Non-pigmented ciliary epithelial cell (primary cell): ENCODE measurements at regions not wholly inside any gene's neighbourhood (a gene's known extent, or its start where the extent isn't known, plus 50 kb on each side); places are given as distances from the start of the nearest gene placed in this dataset.
A peak's percentile ranks its signal among the peaks of the same experiment; 100 is the strongest.
"Not testable (repeated sequence)": the region's sequence is repeated elsewhere in the genome, so short reads cannot be mapped to it uniquely, and the experiment has no call there.

ENCODE experiments used
- DNase-seq: peaks from one replicate; pipeline ENCODE4 v3.0.0-alpha.2; 2010; ENCODE audit warnings: low read depth

GRCh38 chr3:168976969-168977368 is 686.5 kb downstream of the MECOM start:
- no peak for DNase-seq

GRCh38 chr3:168975576-168975975 is 687.9 kb downstream of the MECOM start:
- no peak for DNase-seq

GRCh38 chr3:168974617-168975403 is 688.7 kb downstream of the MECOM start:
- no peak for DNase-seq

- no peak for DNase-seq
These were observed 689.6 kb downstream of the MECOM start for GRCh38 chr3:168973897-168974296.

GRCh38 chr3:168973206-168973605 is 690.3 kb downstream of the MECOM start:
- DNase-seq = no peak

GRCh38 chr3:168968609-168969008 is 694.9 kb downstream of the MECOM start:
- DNase-seq = no peak

GRCh38 chr3:168964736-168965135 is 698.8 kb downstream of the MECOM start:
- no peak for DNase-seq

GRCh38 chr3:168961271-168961670 is 702.2 kb downstream of the MECOM start:
- DNase-seq = no peak

- no peak for DNase-seq
These were observed 703.8 kb downstream of the MECOM start for GRCh38 chr3:168959731-168960130.

- no peak for DNase-seq
These were observed 705.0 kb downstream of the MECOM start for GRCh38 chr3:168958466-168958865.

GRCh38 chr3:168956076-168956475 is 707.4 kb downstream of the MECOM start:
- DNase-seq = no peak

GRCh38 chr3:168952551-168952950 is 711.0 kb downstream of the MECOM start:
- no peak for DNase-seq

- DNase-seq = no peak
These were observed 711.6 kb downstream of the MECOM start for GRCh38 chr3:168951884-168952283.

GRCh38 chr3:168951368-168951767 is 712.1 kb downstream of the MECOM start:
- no peak for DNase-seq

GRCh38 chr3:168950622-168951021 is 712.9 kb downstream of the MECOM start:
- no peak for DNase-seq

GRCh38 chr3:168939651-168940238 is 723.8 kb downstream of the MECOM start:
- DNase-seq = no peak

- DNase-seq = peak; percentile 31
These were observed 729.9 kb downstream of the MECOM start for GRCh38 chr3:168933614-168934013.

GRCh38 chr3:168929997-168930396 is 733.5 kb downstream of the MECOM start:
- not testable (repeated sequence) for DNase-seq

- no peak for DNase-seq
These were observed 737.1 kb downstream of the MECOM start for GRCh38 chr3:168926426-168926825.

GRCh38 chr3:168925568-168925967 is 737.9 kb downstream of the MECOM start:
- DNase-seq = no peak

- DNase-seq = no peak
These were observed 748.9 kb downstream of the MECOM start for GRCh38 chr3:168914662-168915061.

GRCh38 chr3:168909260-168909659 is 754.3 kb downstream of the MECOM start:
- no peak for DNase-seq

- no peak for DNase-seq
These were observed 768.1 kb downstream of the MECOM start for GRCh38 chr3:168895419-168895818.

- no peak for DNase-seq
These were observed 769.3 kb downstream of the MECOM start for GRCh38 chr3:168894214-168894613.
